HG02884 (cell line): ENCODE measurements at regions not wholly inside any gene's neighbourhood (a gene's known extent, or its start where the extent isn't known, plus 50 kb on each side); places are given as distances from the start of the nearest gene placed in this dataset.

ENCODE experiments used
- ATAC-seq: cut with Tn5 transposase; IDR thresholded peaks from one replicate; pipeline ENCODE4 v1.9.1; 2021; ENCODE audit warnings: mild to moderate bottlenecking, moderate library complexity; ENCODE audit not compliant: unreplicated experiment

- ATAC-seq, result no peak
Measured at GRCh38 chr4:169815606-169816005, 57.9 kb upstream of the HPF1 start.

DNA sequence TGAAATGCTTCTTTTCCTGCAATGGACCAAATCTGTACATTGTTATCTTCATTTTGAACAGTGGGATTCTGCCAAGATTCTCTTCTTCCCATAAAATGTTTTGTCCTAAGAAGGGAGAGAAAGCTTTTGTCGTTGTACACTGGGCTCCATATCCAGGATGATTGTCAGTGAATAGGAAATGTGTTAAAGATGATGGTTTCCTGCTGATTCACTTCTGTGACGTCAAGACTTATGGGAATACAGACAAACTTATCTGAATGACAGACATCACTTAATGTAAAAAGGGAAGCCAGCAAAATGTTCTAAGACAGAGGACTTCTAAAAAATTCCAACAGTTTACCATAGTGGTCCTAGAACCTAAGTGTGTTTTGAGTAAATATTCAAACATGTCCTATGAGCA, 53.7 kb upstream of the HPF1 start:
- ATAC-seq, result no peak

DNA sequence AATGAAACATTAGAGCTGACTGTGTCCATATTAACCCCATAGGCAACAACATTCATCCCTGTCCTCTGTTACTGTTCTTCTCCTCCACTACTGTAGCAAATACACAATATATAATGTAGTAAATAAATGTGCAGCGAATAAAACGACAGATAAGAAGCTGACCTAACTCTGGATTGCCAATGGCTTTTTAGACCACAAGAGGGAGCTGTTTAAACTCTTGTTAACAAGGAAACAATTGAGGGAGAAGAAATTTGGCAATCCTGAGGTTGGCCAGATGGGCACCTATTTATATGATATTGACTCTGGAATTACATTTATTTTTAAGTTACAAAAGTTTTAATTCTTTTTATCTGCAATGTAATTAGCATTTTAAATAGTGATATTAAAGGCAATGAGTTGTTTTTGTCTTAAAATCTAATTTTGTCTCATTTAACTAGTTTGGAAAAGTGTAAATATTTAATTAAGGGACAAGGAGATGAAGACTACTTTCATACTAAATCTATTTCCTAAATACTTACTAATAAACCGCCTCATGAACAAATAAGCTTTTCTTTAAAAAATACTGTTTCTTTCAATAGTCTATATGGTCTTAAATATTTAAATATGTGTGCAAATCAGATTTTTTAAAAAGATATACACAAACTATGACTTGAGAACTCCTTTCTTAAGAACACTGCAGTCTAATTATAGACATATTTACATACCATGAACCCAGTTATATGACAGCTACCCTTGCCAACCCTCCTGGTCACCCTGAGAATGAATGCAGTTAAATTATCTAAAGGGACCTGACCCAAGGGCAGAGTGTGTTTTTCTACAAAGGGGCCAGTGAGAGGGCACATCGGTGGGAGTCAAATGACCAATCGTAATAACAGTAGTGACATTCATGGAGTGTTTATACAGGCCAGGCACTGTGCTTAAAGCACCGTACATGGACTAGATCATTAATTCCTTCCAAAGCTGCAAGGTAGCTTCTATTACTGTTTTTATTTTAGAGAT, 52.9 kb upstream of the HPF1 start:
- ATAC-seq, result peak; percentile 75

DNA sequence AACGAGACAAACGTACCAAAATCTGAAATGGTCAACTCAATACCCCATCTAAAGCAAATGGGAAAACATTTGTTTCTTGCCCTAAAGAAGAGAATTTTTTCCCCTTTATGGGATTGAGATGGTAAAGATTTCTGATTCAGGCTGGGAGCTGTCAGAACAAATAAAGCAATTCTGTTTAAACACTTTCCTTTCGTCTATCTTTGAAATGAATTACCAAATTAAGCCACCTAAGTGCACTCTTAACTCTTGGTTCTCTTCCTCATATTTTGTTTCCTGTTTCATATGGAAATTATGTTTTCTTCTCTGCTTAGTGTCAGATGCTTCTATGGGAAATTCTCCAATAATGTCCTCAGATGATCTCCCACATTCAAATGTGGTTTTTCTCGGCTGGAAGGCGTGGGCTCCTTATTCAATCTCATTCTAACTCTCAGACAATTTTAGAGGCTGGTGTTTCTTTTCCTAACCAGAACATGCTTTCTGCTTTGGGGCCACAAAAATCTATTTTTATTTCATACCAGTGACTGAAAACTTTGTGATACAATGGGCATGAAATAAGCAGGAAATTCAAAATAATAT, 50.3 kb upstream of the HPF1 start:
- no peak for ATAC-seq
